ENCODE measurements at regions not wholly inside any gene's neighbourhood (a gene's known extent, or its start where the extent isn't known, plus 50 kb on each side); places are given as distances from the start of the nearest gene placed in this dataset.

DNA sequence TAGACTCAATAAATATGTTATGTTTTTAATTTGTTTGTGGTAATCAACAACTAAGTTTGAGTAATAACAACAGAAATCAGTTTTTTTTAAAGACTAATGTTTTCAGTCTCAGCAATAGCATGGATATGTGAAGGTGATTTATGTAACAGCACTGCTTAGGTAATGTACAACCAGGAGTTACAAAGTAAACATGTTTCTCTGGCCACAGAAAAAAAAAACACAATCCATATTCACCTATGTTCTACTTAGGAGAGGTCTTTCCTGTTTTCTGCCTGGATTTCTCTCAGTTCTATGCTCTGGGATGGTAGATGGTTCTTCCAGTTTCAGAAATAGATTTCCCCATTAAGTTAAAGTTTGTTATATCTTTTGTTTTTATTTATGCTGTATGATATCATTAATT is 579.4 kb downstream of the SI start:
- TF ChIP-seq POLR2AphosphoS5 (IDR thresholded peaks at IDR 0.05) (no peak), POLR2A (IDR thresholded peaks at IDR 0.05) (no peak)
- TF ChIP-seq, protein P1, sequence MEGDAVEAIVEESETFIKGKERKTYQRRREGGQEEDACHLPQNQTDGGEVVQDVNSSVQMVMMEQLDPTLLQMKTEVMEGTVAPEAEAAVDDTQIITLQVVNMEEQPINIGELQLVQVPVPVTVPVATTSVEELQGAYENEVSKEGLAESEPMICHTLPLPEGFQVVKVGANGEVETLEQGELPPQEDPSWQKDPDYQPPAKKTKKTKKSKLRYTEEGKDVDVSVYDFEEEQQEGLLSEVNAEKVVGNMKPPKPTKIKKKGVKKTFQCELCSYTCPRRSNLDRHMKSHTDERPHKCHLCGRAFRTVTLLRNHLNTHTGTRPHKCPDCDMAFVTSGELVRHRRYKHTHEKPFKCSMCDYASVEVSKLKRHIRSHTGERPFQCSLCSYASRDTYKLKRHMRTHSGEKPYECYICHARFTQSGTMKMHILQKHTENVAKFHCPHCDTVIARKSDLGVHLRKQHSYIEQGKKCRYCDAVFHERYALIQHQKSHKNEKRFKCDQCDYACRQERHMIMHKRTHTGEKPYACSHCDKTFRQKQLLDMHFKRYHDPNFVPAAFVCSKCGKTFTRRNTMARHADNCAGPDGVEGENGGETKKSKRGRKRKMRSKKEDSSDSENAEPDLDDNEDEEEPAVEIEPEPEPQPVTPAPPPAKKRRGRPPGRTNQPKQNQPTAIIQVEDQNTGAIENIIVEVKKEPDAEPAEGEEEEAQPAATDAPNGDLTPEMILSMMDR (IDR thresholded peaks at IDR 0.05) = no peak
